ENCODE measurements at regions not wholly inside any gene's neighbourhood (a gene's known extent, or its start where the extent isn't known, plus 50 kb on each side); places are given as distances from the start of the nearest gene placed in this dataset.

- TF ChIP-seq CTCF (IDR thresholded peaks at IDR 0.05) (no peak), POLR2A (IDR thresholded peaks at IDR 0.05) (no peak)
Measured at GRCh38 chr2:65722028-65722778, 289.8 kb upstream of the SPRED2 start.

Measured in Peyer's patch (tissue), 4 donors.